Left ventricle myocardium inferior (tissue), 1 donor: ENCODE measurements at regions not wholly inside any gene's neighbourhood (a gene's known extent, or its start where the extent isn't known, plus 50 kb on each side); places are given as distances from the start of the nearest gene placed in this dataset.
"Not testable (repeated sequence)": the region's sequence is repeated elsewhere in the genome, so short reads cannot be mapped to it uniquely, and the experiment has no call there.

ENCODE experiments used
- DNase-seq: peaks from one replicate; pipeline ENCODE4 v3.0.0-alpha.2; 2020
- H3K27ac ChIP-seq: fragments of 200-600 bp; replicated peaks from 2 replicates; pipeline ENCODE4 v1.8.0; 2021
- H3K27me3 ChIP-seq: fragments of 200-600 bp; 2 replicates; pipeline ENCODE4 v1.8.0; 2021; ENCODE audit warnings: low read depth
- H3K36me3 ChIP-seq: fragments of 200-600 bp; 2 replicates; pipeline ENCODE4 v1.8.0; 2021
- H3K4me1 ChIP-seq: fragments of 200-600 bp; 2 replicates; pipeline ENCODE4 v1.8.0; 2021
- H3K4me3 ChIP-seq: fragments of 200-600 bp; 2 replicates; pipeline ENCODE4 v1.8.0; 2021; ENCODE audit warnings: mild to moderate bottlenecking, moderate library complexity
- H3K9me3 ChIP-seq: fragments of 200-600 bp; replicated peaks from 2 replicates; pipeline ENCODE4 v1.8.0; 2021
- intact Hi-C: fragments of 100-400 bp; cut with micrococcal nuclease; formaldehyde crosslinking; loops from one replicate; pipeline ENCODE4 v1.11.0; 2022
- TF ChIP-seq, protein P1 (sequence below): fragments of 200-600 bp; IDR thresholded peaks from 2 replicates; pipeline ENCODE4 v1.8.0; 2021; ENCODE audit warnings: antibody characterized with exemption, mild to moderate bottlenecking, borderline replicate concordance
- donor health status: DM: no; HTN: yes; CAD: no; lungs with severe emphysema.

DNA sequence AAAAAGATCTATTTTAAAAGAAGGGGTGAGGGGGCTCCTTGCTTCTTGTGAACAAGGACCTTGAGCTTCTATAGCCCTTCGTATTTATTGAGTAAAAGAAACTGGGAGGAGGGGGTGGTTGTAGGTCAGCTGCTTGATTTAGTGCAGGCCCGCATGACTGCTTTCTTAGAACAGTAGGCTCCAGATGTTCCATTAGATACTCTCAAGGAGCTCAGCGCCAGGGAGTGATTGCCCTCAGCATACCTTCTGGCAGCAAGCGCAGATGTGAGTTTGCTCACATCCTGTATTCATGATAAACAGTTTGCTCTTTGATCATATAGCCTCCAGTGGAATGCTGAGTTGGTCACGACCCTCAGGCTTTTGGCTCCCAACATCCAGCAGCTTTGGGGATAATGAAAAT, 108.9 kb upstream of the XPO1 start:
- no peaks in the 10 kb centered on the region for H3K27me3 ChIP-seq
- intact Hi-C loops, result no loop called here
- H3K9me3 ChIP-seq, result peaks cover 22% of the 10 kb centered on the region
- TF ChIP-seq, protein P1, sequence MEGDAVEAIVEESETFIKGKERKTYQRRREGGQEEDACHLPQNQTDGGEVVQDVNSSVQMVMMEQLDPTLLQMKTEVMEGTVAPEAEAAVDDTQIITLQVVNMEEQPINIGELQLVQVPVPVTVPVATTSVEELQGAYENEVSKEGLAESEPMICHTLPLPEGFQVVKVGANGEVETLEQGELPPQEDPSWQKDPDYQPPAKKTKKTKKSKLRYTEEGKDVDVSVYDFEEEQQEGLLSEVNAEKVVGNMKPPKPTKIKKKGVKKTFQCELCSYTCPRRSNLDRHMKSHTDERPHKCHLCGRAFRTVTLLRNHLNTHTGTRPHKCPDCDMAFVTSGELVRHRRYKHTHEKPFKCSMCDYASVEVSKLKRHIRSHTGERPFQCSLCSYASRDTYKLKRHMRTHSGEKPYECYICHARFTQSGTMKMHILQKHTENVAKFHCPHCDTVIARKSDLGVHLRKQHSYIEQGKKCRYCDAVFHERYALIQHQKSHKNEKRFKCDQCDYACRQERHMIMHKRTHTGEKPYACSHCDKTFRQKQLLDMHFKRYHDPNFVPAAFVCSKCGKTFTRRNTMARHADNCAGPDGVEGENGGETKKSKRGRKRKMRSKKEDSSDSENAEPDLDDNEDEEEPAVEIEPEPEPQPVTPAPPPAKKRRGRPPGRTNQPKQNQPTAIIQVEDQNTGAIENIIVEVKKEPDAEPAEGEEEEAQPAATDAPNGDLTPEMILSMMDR, result no peak
- H3K36me3 ChIP-seq, result no peaks in the 10 kb centered on the region
- H3K4me1 ChIP-seq, result no peaks in the 10 kb centered on the region
- H3K4me3 ChIP-seq, result no peak overlapping the region
- DNase-seq, result no peak
- no peak overlapping the region for H3K27ac ChIP-seq

DNA sequence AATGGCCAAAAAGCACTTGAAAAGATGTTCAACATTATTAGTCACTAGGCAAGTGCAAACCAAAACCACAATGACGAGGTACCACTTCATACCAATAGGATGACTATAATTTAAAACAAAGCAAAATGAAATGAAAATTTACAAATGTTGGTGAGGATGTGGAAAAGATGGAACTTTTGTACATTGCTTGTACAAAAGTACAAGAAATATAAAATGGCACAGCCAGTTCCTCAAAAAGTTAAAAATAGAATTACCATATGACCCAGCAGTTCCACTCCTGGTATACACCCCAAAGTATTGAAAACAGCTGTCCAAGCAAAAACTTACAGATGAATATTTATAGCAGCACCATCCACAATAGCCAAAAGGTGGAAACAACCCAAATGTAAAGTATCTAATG, 107.8 kb upstream of the XPO1 start:
- Histone ChIP-seq H3K36me3 (no peaks in the 10 kb centered on the region), H3K27ac (no peak overlapping the region), H3K4me1 (no peaks in the 10 kb centered on the region), H3K27me3 (no peaks in the 10 kb centered on the region), H3K4me3 (no peak overlapping the region), H3K9me3 (peaks cover 16% of the 10 kb centered on the region)
- intact Hi-C loops, result no loop called here
- no peak for DNase-seq
- TF ChIP-seq, protein P1, result no peak

DNA sequence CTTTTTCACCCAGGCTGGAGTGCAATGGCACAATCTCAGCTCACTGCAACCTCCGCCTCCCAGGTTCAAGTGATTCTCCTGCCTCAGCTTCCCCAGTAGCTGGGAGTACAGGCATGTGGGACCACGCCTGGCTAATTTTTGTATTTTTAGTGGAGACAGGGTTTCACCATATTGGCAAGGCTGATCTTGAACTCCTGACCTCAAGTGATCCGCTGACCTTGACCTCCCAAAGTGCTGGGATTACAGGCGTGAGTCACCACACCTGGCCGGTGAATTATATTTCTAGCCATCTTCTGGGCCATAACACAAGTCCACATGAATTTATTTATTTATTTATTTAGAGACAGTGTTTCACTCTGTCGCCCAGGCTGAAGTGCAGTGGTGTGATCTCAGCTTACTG, 105.0 kb upstream of the XPO1 start:
- H3K27me3 ChIP-seq, H3K4me3 ChIP-seq, H3K36me3 ChIP-seq, H3K4me1 ChIP-seq, H3K27ac ChIP-seq, intact Hi-C loops, DNase-seq: not testable (repeated sequence)
- H3K9me3 ChIP-seq, result peaks cover 16% of the 10 kb centered on the region

DNA sequence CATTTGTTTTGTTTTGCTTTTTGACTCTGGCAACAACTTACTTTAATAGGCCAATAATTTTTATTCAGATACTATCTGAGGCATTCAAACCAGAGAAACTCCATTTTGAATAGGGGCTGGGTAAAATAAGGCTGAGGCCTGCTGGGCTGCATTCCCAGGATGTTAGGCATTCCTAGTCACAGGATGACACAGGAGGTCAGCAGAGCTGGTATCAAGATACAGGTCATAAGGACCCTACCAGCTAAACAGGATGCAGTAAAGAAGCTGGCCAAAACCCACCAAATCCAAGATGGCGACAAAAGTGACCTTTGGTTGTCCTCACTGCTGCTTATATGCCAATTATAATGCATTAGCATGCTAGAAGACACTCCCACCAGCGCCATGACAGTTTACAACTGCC, 102.2 kb upstream of the XPO1 start:
- no peak for DNase-seq
- Histone ChIP-seq H3K27ac (no peak overlapping the region), H3K36me3 (no peaks in the 10 kb centered on the region), H3K4me3 (no peak overlapping the region), H3K4me1 (no peaks in the 10 kb centered on the region), H3K27me3 (no peaks in the 10 kb centered on the region), H3K9me3 (no peaks in the 10 kb centered on the region)
- TF ChIP-seq, protein P1, result no peak
- intact Hi-C loops, result no loop called here

DNA sequence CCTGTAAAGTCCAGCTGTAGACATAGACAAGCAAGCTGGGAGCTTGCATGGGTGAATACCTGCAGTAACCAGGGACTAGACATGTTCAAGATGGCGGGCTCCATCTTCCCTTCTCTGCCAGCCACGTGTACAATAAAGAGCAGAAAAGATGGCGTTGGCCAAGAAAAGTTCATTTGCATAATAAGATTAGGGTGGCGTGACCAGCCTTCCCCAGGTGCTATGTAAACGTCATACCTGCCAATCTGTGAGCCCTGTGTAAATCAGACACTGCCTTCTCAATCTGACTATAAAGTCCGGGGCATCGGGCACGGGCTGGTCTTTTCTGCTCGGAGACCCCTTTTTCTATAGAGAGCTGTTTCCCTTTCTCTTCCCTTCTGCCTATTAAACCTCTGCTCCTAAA, 101.6 kb upstream of the XPO1 start:
- intact Hi-C loops, result no loop called here
- Histone ChIP-seq H3K4me1 (no peaks in the 10 kb centered on the region), H3K4me3 (no peak overlapping the region), H3K27ac (no peak overlapping the region), H3K9me3 (no peaks in the 10 kb centered on the region), H3K36me3 (no peaks in the 10 kb centered on the region), H3K27me3 (no peaks in the 10 kb centered on the region)
- TF ChIP-seq, protein P1, result no peak
- no peak for DNase-seq

DNA sequence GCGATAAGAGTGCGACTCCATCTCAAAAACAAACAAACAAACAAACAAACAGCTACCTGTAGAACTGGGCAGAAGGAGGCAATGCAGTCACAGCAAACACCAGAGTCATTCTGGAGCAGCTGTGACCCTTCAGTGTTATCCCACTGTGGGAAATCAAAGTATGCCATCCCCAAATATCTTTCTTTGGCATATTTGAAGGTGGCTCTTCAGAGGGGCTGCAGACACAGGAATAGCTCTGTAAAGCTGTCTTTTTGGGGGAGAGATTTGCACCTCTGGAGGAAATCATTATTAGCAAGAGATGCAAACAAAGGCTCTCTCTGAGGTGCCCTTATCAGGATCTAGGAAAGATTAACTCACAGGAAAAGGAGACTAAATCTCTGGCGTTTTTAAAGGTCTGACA, 98.5 kb upstream of the XPO1 start:
- Histone ChIP-seq H3K27ac (no peak overlapping the region), H3K4me3 (no peak overlapping the region), H3K9me3 (no peaks in the 10 kb centered on the region), H3K27me3 (no peaks in the 10 kb centered on the region), H3K4me1 (no peaks in the 10 kb centered on the region), H3K36me3 (no peaks in the 10 kb centered on the region)
- intact Hi-C loops, result no loop called here
- TF ChIP-seq, protein P1, result no peak
- no peak for DNase-seq
